ENCODE measurements at regions not wholly inside any gene's neighbourhood (a gene's known extent, or its start where the extent isn't known, plus 50 kb on each side); places are given as distances from the start of the nearest gene placed in this dataset.
A peak's percentile ranks its signal among the peaks of the same experiment; 100 is the strongest.

GRCh38 chrX:49773993-49774392, 55.1 kb upstream of the PAGE4 start:
- Histone ChIP-seq H3K9me3 (no peaks in the 10 kb centered on the region), H3K27me3 (no peaks in the 10 kb centered on the region), H3K36me3 (no peaks in the 10 kb centered on the region), H3K4me3 (no peak overlapping the region)
- DNase-seq: no peak

DNA sequence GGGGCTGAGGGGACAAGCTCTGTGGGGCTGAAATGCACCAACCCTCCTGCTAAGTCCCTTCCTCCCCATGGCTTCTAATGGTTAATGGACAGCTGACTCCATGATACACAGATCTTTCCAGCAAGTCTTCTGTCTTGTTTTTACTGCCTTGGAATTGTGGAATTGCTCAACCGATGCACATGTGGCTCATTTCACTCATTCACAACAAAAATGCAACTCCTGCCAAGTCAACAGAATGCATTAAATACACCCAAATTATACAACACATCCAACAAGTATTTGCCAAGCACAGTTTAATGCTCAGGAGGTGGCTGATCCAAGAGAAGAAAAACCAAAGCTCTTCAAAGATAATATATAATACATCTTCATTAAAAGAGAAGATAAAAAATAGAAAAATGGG, 61.9 kb upstream of the PAGE4 start:
- DNase-seq: no peak
- H3K36me3 ChIP-seq: no peaks in the 10 kb centered on the region
- H3K4me3 ChIP-seq: no peak overlapping the region
- H3K27me3 ChIP-seq: no peaks in the 10 kb centered on the region
- no peaks in the 10 kb centered on the region for H3K9me3 ChIP-seq

DNA sequence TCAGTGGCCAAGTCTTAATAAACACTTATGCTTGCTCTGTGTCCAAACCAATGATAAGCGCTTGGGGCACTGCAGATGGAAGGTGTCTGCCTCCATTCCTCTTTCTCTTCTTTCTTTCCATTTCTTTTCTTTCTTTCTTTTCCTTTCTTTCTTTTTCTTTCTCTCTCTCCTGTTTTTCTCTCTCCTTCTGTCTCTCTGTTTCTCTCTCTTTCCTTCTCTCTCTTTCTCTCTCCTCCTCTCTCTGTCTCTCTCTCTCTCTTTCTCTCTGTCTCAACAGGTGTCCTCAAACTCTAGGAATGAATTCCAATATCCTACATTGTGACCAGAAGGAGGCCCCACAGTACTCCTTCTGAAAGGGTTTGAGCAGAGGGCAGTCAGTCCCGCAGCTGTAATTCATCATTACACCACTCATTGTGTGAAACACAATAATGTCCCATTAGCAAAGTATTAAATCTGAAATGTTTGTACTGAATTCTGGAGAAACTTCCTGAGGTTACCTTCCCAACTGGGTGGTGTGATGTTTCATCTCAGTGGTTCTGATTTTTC, 66.5 kb upstream of the PAGE1 start:
- DNase-seq: no peak
- Histone ChIP-seq H3K4me3 (no peak overlapping the region), H3K27me3 (no peaks in the 10 kb centered on the region), H3K9me3 (no peaks in the 10 kb centered on the region), H3K36me3 (no peaks in the 10 kb centered on the region)

GRCh38 chrX:49761481-49761880, 65.7 kb upstream of the PAGE1 start:
- Histone ChIP-seq H3K27me3 (no peaks in the 10 kb centered on the region), H3K9me3 (no peaks in the 10 kb centered on the region), H3K36me3 (no peaks in the 10 kb centered on the region), H3K4me3 (no peak overlapping the region)
- DNase-seq: no peak

DNA sequence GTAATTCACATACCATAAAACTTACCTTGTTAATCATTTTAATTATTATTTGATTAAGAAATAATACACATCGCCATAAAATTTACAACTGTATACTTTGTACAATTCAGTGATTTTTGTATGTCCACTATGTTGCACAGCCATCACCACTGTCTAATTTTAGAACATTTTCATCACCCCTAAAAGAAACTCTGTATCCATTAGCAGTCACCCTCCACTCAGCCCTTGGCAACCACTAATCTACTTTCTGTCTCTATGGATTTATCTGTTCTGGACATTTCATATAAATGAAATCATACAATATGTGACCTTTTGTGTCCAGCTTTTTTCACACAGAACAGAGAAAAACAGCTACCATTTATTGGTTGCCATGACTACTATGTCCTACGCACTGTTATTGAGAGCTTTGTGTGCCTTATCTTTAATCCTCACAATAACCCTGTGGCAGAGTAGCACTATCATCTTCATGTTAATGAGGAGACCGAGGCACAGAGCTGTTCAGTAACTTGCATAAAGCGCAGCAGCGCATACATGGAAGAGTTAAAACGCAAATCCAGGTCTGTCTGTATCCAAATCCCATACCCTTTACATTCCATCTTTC, 64.6 kb upstream of the PAGE1 start:
- Histone ChIP-seq H3K36me3 (no peaks in the 10 kb centered on the region), H3K4me3 (no peak overlapping the region), H3K27me3 (no peaks in the 10 kb centered on the region), H3K9me3 (no peaks in the 10 kb centered on the region)
- no peak for DNase-seq

- no peak for DNase-seq
- H3K27me3 ChIP-seq: no peaks in the 10 kb centered on the region
- no peak overlapping the region for H3K4me3 ChIP-seq
- no peaks in the 10 kb centered on the region for H3K9me3 ChIP-seq
- no peaks in the 10 kb centered on the region for H3K36me3 ChIP-seq
Measured at GRCh38 chrX:49756692-49757091, 60.9 kb upstream of the PAGE1 start.

DNA sequence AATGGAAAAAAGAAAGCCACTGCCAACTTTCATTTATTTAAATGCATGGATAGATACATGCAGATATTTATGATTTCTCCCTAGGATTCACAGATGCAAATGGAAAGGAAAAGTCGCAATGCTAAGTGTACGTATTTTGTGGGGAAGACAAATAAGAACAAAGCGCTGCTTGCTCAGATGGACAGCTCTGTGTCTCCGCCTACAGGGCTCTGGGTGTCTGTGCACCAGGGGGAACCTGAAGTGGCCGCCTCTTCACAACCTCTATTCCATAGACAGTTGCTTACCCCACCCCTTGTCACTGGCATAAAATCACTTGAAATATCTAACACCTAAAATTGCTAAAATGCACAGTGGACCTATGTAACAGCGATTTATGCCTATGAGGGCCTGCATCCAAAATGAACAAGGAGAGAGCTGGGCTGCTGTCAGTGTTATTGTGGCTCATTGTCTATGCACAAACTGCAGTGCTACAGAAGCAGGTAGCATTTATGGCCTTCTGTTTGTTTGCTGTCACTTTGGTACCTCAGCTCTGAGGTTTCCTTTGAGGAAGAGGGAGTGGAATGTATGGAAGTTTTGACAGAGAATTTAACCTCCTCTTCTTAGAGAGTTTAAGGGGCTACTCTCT, 58.6 kb upstream of the PAGE1 start:
- Histone ChIP-seq H3K36me3 (no peaks in the 10 kb centered on the region), H3K9me3 (no peaks in the 10 kb centered on the region), H3K27me3 (no peaks in the 10 kb centered on the region), H3K4me3 (no peak overlapping the region)
- peak; percentile 4 for DNase-seq

- Histone ChIP-seq H3K9me3 (no peaks in the 10 kb centered on the region), H3K27me3 (no peaks in the 10 kb centered on the region), H3K4me3 (no peak overlapping the region), H3K36me3 (no peaks in the 10 kb centered on the region)
- DNase-seq: no peak
Measured at GRCh38 chrX:49753691-49754090, 57.9 kb upstream of the PAGE1 start.

DNA sequence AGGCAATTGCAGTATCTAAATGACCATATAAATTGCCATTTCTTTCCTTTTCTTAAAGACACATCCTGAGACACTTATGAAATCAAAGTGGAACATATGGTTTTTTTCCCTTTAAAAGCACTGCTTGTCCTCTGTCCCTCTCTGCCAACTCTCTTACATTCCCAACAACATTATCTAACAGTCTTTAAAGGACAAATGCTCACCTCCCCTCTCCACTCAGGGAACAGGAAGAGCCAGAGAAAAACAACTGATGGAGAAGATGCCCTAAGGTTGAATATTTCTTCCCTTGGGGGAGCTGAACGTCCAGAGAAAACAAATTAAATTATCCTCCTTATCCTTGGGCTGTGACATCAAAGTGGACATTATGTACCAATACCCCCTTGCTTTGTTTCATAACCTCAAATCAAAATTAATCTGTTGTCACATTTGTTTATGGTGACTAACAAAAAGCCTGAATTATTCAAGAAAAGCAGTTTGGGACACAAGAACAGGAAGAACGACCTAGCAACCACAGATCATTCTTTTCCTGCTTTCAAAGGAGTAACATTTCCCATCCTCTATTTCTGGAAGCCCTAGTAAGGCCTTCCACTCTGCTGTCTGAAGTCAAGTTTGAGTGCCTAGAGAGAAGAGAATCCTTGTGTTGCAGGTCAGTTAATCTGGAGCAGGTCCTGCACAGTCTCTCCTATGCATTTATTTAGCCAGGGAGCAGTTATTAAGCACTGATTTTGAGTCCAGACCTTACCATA, 52.6 kb upstream of the PAGE1 start:
- Histone ChIP-seq H3K9me3 (no peaks in the 10 kb centered on the region), H3K27me3 (no peaks in the 10 kb centered on the region), H3K36me3 (no peaks in the 10 kb centered on the region), H3K4me3 (no peak overlapping the region)
- DNase-seq: no peak

DNA sequence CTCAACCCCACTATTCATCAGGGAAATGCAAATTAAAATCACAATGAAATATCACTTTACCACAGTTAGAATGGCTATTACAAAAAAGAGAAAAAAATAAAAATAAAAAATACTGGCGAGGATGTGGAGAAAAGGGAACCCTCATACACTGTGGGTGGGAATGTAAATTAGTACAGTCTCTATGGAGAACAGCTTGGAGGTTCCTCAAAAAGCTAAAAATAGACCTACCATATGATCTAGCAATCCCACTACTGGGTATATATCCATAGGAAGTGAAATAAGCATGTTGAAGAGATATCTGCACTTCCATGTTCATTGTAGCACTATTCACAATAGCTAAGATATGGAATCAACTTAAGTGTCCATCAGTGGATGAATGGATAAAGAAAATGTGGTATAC, 50.5 kb upstream of the PAGE1 start:
- H3K9me3 ChIP-seq: no peaks in the 10 kb centered on the region
- H3K27me3 ChIP-seq: no peaks in the 10 kb centered on the region
- H3K36me3 ChIP-seq: no peaks in the 10 kb centered on the region
- no peak overlapping the region for H3K4me3 ChIP-seq
- no peak for DNase-seq
